ENCODE measurements at regions not wholly inside any gene's neighbourhood (a gene's known extent, or its start where the extent isn't known, plus 50 kb on each side); places are given as distances from the start of the nearest gene placed in this dataset.

- Mint-ChIP-seq H3K4me1 (no peaks in the 10 kb centered on the region), H3K9me3 (peaks cover 0 to 3% of the 10 kb centered on the region in 2 donors), H3K27me3 (peaks cover 8% of the 10 kb centered on the region), H3K27ac (no peak overlapping the region), H3K4me3 (no peak overlapping the region)
- ATAC-seq: no peak
- DNase-seq: no peak
These were observed 92.2 kb downstream of the MAF start for GRCh38 chr16:79508294-79508693.

DNA sequence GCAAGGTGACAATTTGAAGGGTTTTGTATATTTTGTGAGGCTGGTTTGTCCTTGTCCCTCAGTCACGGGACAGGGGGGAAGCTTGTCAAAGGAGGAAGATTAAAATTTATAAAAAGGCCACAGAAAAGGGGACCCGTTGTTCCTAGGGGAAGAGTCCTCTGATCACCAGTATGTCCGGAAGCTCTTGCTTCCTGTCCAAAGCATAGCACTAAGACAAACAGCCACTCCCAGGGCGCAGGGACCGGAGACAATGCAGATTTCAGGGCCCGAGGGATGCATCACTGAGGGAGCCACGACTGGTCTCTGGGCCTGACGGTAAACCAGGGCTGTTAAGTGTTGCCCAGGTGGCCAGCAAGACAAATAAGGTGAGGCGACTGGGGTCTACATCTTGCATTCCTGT lies 95.2 kb downstream of the MAF start:
- peaks cover 8% of the 10 kb centered on the region for H3K27me3 Mint-ChIP-seq
- peaks cover 0 to 4% of the 10 kb centered on the region in 2 donors for H3K9me3 Mint-ChIP-seq
- no peak overlapping the region for H3K4me3 Mint-ChIP-seq
- H3K27ac Mint-ChIP-seq: no peak overlapping the region
- ATAC-seq: no peak
- DNase-seq: no peak
- no peaks in the 10 kb centered on the region for H3K4me1 Mint-ChIP-seq

- peaks cover 0 to 4% of the 10 kb centered on the region in 2 donors for H3K9me3 Mint-ChIP-seq
These were observed 97.0 kb downstream of the MAF start for GRCh38 chr16:79503511-79503910.

GRCh38 chr16:79501446-79501845 lies 99.1 kb downstream of the MAF start:
- ATAC-seq (no peak), DNase-seq (no peak)
- H3K4me3 Mint-ChIP-seq: no peak overlapping the region
- no peaks in the 10 kb centered on the region for H3K27me3 Mint-ChIP-seq
- H3K9me3 Mint-ChIP-seq: peaks cover 0 to 4% of the 10 kb centered on the region in 2 donors
- H3K4me1 Mint-ChIP-seq: no peaks in the 10 kb centered on the region
- no peak overlapping the region for H3K27ac Mint-ChIP-seq

More at GRCh38 chr16:79503511-79503910, 97.0 kb downstream of the MAF start:
- DNase-seq (no peak), ATAC-seq (no peak)
- H3K27me3 Mint-ChIP-seq: peaks cover 5% of the 10 kb centered on the region
- H3K4me1 Mint-ChIP-seq: no peaks in the 10 kb centered on the region
- no peak overlapping the region for H3K27ac Mint-ChIP-seq
- H3K4me3 Mint-ChIP-seq: no peak overlapping the region

DNA sequence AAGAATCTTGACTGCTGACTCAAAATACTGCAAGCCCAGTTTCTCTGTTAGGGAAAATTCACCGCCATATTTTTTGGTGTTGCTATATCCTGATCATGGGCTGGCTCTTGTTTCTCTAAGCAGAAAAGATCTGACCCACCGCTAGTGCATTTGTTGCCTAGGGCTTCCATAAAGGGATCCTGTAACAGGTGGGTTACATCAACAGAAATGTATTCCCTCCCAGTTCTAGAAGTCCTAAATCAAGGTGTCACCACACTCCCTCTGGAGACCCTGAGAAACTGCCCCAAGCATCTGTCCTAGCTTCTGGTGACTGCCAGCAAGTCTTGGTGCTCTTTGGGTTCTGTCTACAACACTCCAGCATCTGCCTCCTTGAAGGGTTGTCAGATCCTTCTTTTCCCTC lies 99.7 kb downstream of the MAF start:
- Mint-ChIP-seq H3K27me3 (no peaks in the 10 kb centered on the region), H3K4me1 (no peaks in the 10 kb centered on the region), H3K4me3 (no peak overlapping the region), H3K27ac (no peak overlapping the region), H3K9me3 (peaks cover 0 to 4% of the 10 kb centered on the region in 2 donors)
- no peak for ATAC-seq
- no peak for DNase-seq

GRCh38 chr16:79500286-79500685 lies 100.3 kb downstream of the MAF start:
- H3K9me3 Mint-ChIP-seq: peaks cover 0 to 4% of the 10 kb centered on the region in 2 donors
- no peaks in the 10 kb centered on the region for H3K27me3 Mint-ChIP-seq
- DNase-seq (no peak), ATAC-seq (no peak)
- no peaks in the 10 kb centered on the region for H3K4me1 Mint-ChIP-seq
- no peak overlapping the region for H3K27ac Mint-ChIP-seq
- no peak overlapping the region for H3K4me3 Mint-ChIP-seq

GRCh38 chr16:79498928-79499327 lies 101.6 kb downstream of the MAF start:
- Mint-ChIP-seq H3K9me3 (peaks cover 0 to 4% of the 10 kb centered on the region in 2 donors), H3K27ac (no peak overlapping the region), H3K4me1 (no peaks in the 10 kb centered on the region), H3K4me3 (no peak overlapping the region), H3K27me3 (no peaks in the 10 kb centered on the region)
- ATAC-seq (no peak), DNase-seq (no peak)

GRCh38 chr16:79497606-79498350 lies 102.8 kb downstream of the MAF start:
- H3K9me3 Mint-ChIP-seq: no peaks in the 10 kb centered on the region
- ATAC-seq: no peak
- H3K27me3 Mint-ChIP-seq: no peaks in the 10 kb centered on the region
- no peak overlapping the region for H3K4me3 Mint-ChIP-seq
- H3K4me1 Mint-ChIP-seq: no peaks in the 10 kb centered on the region
- DNase-seq: no peak
- no peak overlapping the region for H3K27ac Mint-ChIP-seq

DNA sequence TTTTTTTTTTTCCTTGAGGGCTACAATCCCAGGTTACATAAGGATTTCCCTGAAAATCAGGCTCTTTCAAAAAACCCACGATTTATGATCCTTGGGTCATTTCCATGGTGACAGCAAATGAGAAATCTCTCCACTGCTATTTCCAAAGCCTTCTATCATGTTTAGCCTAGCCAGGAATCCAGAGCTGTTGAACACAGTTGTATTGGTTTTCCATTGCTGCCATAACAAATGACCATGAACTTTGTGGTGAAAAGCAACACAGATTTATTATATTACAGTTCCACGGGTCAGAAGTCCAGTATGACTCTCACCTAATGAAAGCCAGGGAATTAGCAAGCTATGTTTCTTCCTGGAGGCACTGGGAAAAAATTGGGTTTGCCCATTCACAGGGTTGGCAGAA lies 106.6 kb downstream of the MAF start:
- ATAC-seq (no peak), DNase-seq (no peak)
- no peak overlapping the region for H3K4me3 Mint-ChIP-seq
- H3K4me1 Mint-ChIP-seq: no peaks in the 10 kb centered on the region
- H3K9me3 Mint-ChIP-seq: no peaks in the 10 kb centered on the region
- peaks cover 21% of the 10 kb centered on the region for H3K27me3 Mint-ChIP-seq
- H3K27ac Mint-ChIP-seq: no peak overlapping the region

DNA sequence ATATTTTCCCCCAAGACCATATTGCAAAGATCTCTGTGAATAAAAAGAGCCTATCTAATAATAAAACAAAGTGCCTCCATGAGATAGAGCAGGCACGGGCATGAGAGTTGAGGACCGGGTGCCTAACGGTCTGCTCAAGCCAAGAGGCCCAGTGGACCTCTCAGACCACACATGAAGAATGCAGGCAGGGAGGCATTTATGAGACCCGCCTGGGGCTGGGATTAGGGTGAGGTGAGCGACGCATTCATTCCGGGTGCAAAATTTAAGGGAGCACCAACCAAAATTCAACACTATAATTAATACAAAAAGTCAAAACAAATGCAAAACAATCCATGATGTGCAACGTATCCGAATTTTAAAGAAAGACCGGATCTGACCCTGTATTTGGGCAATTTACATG lies 108.5 kb downstream of the MAF start:
- Mint-ChIP-seq H3K4me1 (no peaks in the 10 kb centered on the region), H3K4me3 (no peak overlapping the region), H3K27me3 (peaks cover 21% of the 10 kb centered on the region), H3K9me3 (no peaks in the 10 kb centered on the region), H3K27ac (no peak overlapping the region)
- DNase-seq (no peak), ATAC-seq (no peak)

DNA sequence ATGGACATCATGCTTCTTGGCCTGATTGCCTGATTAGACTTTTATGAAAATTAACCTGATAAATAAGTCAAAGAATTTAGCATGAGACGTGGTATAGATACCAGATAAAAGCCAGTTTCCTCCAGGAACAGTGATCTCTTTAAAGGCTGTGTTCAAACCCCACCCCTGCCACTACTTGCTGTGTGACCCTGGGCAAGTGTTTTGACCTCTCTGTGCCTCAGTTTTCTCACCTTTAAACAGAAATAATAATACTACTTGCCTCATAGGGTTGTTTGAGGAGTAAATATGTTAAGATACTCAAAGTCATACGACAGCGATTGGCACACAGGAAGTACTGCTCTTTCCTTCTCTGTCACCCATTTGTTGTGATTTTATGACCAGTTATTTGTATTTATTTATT lies 115.5 kb downstream of the MAF start:
- Mint-ChIP-seq H3K27me3 (peaks cover 23% of the 10 kb centered on the region), H3K9me3 (peaks cover 0 to 5% of the 10 kb centered on the region in 2 donors), H3K27ac (no peak overlapping the region), H3K4me3 (no peak overlapping the region), H3K4me1 (no peaks in the 10 kb centered on the region)
- no peak for DNase-seq
- no peak for ATAC-seq

DNA sequence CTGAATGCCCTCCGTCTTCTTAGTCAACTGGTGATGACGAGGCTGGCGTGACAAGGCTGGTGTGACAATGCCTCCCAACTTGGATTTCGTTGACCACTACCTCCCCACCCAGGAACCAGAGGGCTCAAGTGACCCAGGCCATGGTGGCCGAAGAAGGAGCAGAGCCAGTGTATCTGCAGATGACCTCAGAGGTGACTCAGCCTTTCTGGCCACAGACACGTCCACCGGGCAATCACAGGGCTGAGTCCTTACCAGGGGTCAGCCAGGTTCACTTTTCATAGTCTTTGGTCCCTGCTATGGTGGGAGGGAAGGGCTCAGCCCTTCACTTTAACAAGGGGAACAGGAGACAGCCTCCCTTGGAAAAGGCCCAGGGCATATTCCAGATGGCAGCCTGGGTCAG lies 116.3 kb downstream of the MAF start:
- Mint-ChIP-seq H3K4me3 (no peak overlapping the region), H3K9me3 (peaks cover 0 to 5% of the 10 kb centered on the region in 2 donors), H3K4me1 (no peaks in the 10 kb centered on the region), H3K27me3 (peaks cover 15% of the 10 kb centered on the region), H3K27ac (no peak overlapping the region)
- DNase-seq (no peak), ATAC-seq (peak; percentile 7)

DNA sequence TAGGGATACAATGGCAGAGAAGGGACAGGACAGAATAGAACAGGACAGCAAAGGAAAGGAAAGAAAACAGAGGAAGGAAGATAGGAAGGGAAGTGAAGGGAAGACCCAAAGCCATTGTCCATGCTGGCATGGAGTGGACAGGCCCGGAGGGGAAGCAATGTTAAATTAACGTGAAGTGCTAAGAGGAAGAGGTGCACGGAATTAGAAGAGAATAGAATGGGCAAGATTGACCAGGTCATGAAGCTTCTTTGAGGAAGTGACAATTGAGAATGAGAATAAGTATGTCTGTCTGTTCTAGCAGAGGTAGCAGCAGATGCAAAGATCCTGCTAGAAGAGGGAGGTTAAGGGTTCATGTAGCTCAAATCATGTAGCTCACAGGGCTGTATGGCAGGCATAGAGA lies 117.2 kb downstream of the MAF start:
- DNase-seq (no peak), ATAC-seq (no peak)
- Mint-ChIP-seq H3K9me3 (peaks cover 0 to 5% of the 10 kb centered on the region in 2 donors), H3K27ac (no peak overlapping the region), H3K4me3 (no peak overlapping the region), H3K4me1 (no peaks in the 10 kb centered on the region), H3K27me3 (peaks cover 11% of the 10 kb centered on the region)

DNA sequence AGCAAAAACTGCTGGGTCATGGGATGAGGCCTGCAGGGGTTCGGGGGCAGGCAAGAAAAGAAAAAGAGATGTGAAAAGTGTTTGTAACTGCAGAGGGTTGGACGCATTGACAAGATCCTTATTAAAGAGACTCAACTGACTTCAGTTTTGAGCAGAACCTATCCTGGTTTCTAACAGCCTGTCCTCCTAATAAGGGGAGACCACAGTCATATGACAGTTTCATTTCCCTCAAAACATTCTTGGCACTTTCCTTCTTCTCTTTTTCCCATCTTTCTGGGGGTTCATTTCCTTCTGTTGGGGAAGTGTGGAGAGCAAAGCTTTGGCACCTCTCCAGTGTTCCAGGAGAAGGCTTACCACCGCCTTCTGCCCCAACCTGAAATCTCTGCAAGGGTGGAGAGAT lies 118.5 kb downstream of the MAF start:
- DNase-seq: no peak
- H3K4me3 Mint-ChIP-seq: no peak overlapping the region
- ATAC-seq: no peak
- peaks cover 0 to 5% of the 10 kb centered on the region in 2 donors for H3K9me3 Mint-ChIP-seq
- H3K4me1 Mint-ChIP-seq: no peaks in the 10 kb centered on the region
- peak overlapping the region in 1 of 2 donors; percentile 10 for H3K27ac Mint-ChIP-seq
- H3K27me3 Mint-ChIP-seq: peaks cover 11% of the 10 kb centered on the region

GRCh38 chr16:79480929-79481328 lies 119.6 kb downstream of the MAF start:
- Mint-ChIP-seq H3K4me1 (no peaks in the 10 kb centered on the region), H3K4me3 (no peak overlapping the region)
- no peak for ATAC-seq

DNA sequence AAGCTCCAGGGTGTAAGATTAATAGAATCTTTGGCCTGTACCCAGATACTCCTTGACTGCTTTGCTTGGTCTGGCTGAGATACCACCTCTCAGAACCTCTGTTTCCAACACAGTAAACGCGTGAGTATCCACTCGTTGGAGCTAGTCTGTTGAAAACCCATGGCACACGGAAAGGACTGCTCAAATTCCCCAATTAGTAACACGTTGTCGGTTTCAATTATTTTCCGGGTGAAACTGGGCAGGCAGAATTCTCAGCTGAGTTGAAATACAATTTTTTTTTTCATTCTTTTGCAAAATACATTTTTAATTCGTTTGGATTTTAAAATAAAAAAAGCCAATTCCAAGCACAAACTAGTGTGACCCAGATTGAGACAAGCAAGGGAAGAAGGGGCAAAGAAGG lies 120.5 kb downstream of the MAF start:
- ATAC-seq (no peak), DNase-seq (no peak)
- peaks cover 11% of the 10 kb centered on the region for H3K27me3 Mint-ChIP-seq
- no peak overlapping the region for H3K4me3 Mint-ChIP-seq
- no peaks in the 10 kb centered on the region for H3K4me1 Mint-ChIP-seq
- H3K9me3 Mint-ChIP-seq: peaks cover 0 to 5% of the 10 kb centered on the region in 2 donors
- H3K27ac Mint-ChIP-seq: no peak overlapping the region

More at GRCh38 chr16:79480929-79481328, 119.6 kb downstream of the MAF start:
- Mint-ChIP-seq H3K27ac (no peak overlapping the region), H3K9me3 (peaks cover 0 to 5% of the 10 kb centered on the region in 2 donors), H3K27me3 (peaks cover 11% of the 10 kb centered on the region)
- no peak for DNase-seq

- H3K9me3 Mint-ChIP-seq: no peaks in the 10 kb centered on the region
- DNase-seq (no peak), ATAC-seq (no peak)
- H3K4me3 Mint-ChIP-seq: no peak overlapping the region
- H3K27ac Mint-ChIP-seq: no peak overlapping the region
- H3K27me3 Mint-ChIP-seq: peaks cover 7% of the 10 kb centered on the region
- no peaks in the 10 kb centered on the region for H3K4me1 Mint-ChIP-seq
These were observed 124.0 kb downstream of the MAF start for GRCh38 chr16:79476580-79476979.
